GM21447 (cell line): ENCODE measurements at regions not wholly inside any gene's neighbourhood (a gene's known extent, or its start where the extent isn't known, plus 50 kb on each side); places are given as distances from the start of the nearest gene placed in this dataset.

Experiments
- ATAC-seq: cut with Tn5 transposase; IDR thresholded peaks from one replicate; pipeline ENCODE4 v1.9.1; 2021; ENCODE audit not compliant: unreplicated experiment

DNA sequence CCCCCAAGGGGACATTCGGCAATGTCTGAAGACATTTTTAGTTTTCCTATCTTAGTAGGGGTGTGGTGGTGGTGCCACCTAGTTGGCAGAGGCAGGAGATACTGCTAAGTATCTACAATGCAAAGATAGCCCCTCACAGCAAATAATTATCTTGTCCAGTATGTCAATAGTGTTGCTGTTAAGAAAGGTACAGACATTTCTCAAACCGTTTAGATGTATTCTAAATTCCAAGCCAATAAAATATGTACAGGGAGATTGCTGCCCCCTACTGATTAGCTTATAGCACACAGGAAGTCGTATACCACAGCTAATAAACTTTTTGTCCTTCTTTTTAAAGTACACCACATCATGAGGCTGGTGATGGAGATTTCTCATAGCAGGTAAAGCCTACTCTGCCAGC is 260.5 kb downstream of the TMA16 start:
- peak; percentile 58 for ATAC-seq

DNA sequence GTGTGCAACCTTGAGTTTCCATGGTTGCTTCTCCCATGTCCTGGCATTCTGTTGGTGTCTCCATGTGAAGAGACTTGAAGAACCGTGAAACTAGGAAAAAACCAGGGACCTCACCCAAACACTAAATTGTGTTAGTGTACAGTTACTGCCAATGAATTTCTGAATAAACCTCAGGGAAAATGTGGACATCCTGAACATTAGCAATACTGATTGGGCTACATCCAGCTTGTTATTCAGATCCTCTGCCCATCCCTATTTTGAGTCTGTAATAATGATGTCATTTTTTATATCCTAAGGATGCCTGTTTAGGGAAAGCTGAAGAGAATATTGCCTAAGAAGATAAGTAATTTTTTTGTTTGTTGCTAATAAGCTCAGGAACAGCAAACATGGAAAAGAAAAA is 262.7 kb downstream of the TMA16 start:
- no peak for ATAC-seq

DNA sequence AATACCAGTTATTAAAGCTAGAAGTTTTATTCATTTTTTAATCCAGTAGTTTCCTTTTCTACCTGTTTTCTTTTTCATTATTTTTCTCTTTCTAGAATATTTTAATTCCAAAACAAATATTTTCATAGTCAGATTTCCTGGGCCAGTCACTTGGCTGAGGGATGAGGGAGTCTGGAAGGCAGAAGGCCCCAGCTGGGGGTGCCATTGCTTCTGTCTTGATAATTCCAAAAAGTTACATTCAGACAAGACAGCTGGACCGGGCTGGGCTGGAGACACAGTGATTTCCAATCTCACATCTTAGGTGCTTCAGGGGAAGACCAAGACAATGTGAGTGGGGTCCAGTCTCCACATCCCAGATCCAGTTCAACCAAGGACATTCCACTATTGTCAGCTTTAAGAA is 263.5 kb downstream of the TMA16 start:
- no peak for ATAC-seq

DNA sequence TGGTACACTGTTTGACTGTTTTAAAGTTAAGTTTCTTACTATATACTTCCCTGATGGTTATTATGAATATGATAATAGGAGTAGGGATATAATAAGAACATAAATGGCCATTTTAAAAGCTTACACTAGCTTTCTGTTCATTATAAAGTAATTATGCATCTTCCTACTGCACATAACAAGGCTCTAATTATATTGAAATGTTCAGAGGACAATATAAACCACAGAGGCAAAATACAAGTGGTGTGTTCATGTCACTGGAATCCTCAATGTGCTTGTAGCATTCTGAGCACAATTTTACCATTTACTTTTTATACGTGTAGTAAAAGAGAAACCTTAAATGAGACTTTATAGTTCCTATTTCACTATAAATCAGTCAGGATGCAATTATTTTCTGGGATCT is 268.3 kb downstream of the TMA16 start:
- ATAC-seq: no peak

DNA sequence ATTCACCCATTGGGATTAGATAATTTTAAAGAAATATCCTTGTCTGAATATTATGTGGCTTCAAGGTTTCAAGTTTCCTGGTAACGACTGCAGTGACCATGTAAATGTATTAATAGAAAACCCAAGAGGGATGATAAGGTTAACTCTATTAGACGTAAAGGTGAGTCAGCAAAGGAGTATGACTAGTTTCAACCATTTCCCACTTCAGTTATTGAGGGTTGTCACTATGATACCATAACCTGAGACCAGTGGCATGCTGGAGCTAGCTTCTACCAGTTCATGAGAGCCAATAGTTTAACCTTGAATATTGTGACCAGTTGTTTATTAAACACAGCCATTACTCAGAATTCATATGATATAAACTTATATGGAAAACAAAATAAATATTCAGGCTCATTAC is 270.1 kb downstream of the TMA16 start:
- no peak for ATAC-seq

DNA sequence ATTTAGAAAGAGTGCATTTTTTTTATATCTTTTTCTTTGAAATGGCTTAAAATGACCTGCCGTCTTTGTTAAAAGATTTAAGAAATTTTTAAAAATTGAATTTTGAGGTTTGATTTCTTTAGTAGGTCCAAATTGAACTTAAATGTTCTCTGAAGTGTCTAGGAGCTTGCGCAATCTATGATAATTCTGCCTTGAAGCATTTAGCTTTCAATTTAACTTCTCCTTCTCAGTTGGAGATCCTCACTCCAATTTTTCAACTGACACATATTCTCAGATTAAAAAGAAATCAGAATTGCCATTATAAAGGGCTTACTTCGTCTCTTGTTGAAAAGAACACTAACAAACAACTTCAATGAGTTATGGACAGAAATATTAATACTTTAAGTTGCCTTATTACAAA is 273.5 kb downstream of the TMA16 start:
- no peak for ATAC-seq

DNA sequence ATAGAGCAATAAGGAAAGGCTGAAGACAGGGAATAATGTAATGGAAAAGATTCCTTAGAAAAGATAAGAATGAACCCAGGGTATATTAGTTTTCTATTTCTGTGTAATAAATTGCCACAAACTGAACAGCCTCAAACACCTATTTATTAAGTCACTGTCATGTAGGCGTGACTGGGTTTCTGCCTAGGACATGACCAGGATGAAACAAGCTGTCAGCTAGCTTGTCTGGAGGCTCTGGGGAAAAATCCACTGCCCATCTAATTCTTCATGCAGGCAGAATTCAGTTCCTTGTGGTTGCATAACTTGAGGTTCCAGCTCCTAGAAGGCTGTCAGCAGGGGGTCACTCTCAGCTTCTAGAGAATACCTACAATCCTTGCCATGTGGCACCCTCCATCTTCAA is 277.7 kb downstream of the TMA16 start:
- ATAC-seq: no peak

DNA sequence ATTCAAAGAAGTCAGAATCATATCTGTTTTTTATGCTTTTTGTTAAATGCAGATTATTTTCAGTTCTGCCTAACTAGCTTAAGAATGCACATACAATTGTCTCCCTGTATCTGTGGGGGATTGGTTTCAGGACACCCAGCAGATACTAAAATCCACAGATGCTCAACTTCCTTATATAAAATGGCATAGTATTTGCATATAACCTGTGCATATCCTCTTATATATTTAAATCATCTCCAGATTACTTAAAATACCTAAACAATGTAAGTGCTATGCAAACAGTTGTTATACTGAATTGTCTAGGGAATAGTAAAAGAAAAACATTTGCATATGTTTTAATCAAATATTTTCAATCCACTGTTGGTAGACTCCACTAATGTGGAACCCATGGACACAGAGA is 279.4 kb downstream of the TMA16 start:
- ATAC-seq: no peak

DNA sequence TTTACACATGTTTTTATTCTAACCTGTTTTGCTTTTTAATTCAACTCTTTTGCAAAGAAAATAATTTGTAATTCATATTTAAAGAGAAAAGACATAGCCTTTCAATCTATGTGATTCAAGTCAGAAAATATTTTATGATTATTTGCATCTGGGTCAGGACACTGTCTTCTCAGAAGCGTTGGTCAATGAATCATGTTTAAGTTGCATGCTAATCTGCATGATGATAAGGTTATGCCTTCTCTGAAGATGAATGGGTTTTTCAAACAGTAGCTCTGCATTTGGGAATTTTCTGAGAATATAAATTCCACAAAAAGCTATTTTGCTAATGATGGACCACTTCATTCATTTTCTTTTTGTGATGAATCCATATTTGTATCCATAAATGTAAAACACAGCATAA is 282.5 kb downstream of the TMA16 start:
- no peak for ATAC-seq

DNA sequence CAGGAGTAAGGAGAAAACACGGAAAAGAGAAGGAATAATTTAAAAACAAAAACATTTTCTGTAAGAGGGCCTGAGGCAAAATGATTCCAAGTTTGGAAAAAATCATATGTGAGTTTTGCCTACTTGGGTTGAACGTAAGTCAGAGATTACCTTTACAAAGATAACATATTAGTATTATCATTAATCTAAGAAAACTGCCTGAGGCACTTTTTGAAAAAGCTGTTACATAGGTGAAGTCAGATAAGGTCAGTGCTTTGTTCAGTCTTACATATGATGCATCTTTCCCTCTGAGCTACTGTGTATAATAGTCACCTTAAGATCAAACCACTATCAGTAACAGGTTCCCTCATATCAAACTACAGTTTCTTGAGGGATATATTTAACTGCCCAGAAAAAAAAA is 287.2 kb downstream of the TMA16 start:
- no peak for ATAC-seq

DNA sequence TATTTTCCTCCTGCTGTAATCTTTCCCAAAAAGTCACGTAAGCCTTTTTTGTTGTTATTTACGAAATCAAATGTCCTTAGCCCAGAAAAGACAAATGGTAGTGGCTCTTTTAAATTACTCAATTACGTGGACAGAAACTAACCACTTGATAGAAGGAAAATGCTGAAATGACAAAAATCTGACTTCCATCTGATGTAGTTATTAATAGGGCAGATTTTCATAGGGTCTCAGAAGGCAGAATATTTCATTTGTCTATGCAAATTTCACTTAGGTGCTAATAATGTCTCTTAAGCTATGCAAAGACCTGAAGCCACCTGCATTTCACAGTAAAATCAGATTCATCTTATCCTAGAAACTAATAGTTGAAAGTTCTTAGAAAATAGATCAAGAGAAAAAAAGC is 295.7 kb downstream of the TMA16 start:
- ATAC-seq: no peak

DNA sequence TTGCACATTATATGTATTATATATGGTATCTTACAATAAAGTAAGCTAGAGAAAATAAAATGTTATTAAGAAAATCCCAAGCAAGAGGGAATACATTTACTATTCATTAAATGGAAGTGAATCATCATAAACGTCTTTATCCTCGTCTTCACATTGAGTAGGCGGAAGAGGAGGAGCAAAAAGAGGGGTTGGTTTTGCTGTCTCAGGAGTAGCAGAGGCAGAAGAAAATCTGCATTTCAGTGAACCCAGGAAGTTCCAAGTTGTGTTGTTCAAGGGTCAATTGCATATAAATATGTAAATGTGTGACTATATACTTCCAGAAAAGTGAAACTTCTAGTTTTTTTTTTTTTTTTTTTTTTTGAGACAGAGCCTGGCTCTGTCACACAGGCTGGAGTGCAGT is 301.4 kb downstream of the TMA16 start:
- ATAC-seq: no peak

DNA sequence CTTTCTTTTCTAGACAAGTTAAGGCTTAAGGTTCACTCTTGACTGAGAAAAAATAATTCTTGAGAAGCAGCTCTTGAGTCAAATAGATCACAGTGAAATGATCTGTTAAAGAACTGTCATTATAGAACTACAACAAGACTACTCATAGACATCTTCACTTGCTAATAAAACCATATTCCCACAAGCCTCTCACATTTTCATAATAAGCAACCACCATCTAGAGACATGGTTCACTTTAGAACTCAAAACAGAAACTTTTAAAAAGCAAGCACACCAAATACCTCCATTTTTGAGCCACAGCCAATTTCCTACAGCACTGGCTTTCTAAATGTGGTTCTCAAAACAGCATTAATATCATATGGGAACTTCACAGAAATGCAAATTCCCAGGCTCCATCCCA is 309.5 kb downstream of the TMA16 start:
- no peak for ATAC-seq

DNA sequence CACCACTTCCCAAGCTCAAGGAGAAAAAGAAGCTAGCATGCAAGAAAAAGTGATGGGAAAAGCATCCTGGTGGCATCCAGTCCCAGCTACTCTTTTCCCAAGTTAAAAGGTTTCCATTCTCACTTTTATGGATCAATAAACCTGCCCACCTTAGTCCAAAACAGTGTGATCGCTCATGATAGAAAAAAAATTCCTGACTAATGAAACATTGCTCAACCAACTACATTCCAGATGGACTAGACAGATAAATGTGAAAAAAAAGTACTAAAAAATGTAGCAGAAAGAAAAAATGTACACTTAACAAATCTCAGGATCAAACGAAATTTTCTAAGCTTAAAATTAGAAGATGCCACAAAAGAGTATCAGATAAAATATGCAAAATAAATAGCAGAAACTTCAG is 312.2 kb downstream of the TMA16 start:
- no peak for ATAC-seq

DNA sequence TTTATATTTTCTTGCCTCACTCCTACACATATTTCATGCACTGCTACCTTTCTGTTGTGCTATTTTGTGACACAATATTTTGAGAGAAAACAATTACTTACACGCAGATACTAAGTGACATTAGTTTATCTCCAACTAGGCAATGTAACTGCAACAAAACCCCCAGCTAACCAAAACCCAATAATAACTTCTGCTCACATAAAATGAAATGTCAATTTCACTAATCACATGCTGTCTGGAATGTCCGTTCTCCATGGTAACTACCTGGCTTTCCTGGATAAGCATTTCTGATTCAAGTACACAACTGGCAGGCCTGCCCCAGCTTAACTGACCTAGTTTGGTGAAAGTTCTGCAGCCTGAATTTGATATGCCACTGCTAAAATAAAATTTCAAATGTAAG is 313.5 kb downstream of the TMA16 start:
- ATAC-seq: no peak

DNA sequence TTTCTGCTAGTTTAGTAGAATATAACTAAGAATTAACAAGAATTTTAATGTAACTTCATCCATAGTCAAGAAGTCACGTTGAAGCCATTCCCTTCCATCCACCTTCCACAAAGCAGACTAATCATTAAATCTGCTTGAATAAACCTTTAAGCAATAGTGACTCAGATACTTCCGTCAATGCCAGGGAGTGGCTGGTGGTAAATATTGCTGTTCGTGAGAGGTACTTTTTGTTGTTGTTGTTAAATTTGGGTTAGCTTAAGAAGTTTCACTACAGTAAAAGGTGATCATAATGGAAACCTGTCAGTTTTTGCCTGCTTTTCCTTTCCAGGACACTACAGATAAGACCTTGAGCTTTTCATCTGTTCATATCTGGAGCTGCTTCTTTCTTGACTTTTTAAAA is 316.3 kb downstream of the TMA16 start:
- peak; percentile 66 for ATAC-seq

DNA sequence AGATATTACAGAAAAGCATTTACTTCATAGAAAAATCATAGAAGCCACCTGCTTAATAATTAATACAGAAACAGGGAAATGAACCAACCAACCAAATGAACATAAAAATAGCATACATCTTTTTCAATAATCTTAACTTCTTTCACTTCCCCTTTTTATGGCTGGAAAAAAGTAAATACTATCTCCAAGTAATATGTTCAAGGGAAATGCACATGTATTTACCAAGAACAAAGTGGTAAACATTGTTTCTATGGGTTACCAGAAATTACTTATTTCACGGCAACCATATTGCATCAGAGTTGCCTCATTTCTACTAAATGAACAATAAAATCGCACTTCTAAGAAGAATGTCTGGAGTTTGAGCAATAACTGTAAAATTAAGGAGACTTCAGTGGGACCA is 321.3 kb downstream of the TMA16 start:
- ATAC-seq: peak; percentile 80

DNA sequence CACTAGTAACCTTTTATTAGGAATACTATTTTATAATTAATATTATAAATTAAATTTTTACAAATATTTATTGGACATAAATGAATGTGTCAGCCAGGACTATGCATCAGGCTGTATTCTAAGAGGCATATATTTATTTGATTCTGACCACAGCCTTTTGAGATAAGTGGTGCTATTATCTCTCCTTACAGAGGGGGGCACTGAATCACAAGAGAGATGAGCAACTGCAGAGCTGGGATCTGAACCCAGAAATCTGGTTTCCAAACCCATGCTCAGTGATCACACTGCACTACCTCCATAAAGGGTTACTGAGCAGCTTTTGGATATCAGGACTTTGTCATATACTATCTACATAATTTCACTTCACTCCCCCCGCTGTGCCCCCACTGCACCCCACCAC is 322.0 kb downstream of the TMA16 start:
- no peak for ATAC-seq

DNA sequence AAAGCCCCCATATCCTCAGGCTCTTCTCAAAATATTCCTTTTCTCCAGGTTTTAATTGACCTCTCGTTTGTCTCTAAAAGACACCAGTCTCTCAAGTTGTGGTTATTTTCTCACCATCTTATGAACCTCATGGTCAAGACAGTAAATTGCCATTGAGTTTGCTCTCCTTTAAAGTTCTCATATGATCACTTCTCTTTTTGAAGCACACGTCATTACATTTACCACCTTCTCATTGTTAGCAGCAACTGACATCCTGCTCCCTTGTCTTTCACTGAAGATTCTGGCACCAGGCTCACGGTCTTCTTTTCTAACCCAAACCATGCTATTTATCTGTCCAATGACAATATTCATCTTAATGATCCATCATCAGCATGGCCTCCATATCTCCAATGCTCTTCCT is 324.2 kb downstream of the TMA16 start:
- ATAC-seq: no peak

DNA sequence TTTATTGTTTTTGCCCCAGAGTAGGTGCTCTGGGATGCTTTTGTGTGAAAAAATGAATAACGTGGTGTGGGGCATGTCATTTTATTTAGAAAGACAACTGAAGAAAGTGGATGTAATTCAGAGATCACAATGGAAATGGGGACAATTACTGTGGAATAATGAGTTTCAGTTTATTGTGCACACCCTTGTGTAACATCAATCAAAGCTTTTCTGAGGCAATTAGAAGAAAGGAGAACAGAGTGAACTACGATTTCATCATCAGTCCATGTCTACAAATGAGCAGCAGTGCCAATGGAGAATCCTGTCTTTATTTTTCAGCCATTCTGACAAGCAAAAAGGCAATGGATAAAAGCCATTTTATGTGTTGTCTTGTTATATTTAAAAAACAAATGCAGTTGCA is 339.2 kb downstream of the TMA16 start:
- ATAC-seq: no peak

DNA sequence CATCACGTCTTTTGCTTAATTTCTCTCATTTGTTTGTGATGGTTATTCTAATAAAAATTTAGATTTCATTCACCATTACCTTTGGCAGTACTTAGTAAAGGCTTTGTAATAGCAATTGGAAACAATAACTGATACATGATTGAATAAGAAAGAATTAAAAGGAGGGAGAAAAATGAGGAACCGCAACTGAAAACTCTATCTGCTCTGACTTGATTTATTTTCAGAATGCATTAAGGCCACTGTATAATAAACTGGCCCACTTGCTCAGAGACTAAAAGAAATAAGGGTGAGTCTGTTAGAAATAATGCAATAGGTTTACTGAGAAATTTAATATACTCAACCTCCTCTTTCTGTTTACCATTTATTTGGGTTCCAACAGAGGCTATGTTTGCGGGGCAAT is 351.5 kb downstream of the TMA16 start:
- no peak for ATAC-seq

DNA sequence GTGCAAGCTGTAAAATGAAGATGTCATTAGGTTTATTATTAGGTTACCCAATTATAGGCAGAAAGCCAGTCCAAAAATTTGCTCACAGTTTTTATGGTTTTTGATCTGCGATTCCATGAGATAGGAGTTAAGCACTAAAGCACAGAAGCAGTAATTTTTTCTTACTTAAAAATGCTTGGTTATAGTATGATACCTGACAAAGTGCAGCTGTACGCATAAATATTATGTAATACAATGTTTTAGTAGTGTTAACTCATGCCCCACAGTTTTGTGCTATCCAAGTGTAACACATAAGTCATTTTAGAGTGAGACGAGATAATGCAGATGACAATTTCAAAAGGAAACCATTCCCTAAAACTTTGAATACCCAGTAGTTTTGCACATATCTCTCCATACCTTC is 357.8 kb downstream of the TMA16 start:
- no peak for ATAC-seq

DNA sequence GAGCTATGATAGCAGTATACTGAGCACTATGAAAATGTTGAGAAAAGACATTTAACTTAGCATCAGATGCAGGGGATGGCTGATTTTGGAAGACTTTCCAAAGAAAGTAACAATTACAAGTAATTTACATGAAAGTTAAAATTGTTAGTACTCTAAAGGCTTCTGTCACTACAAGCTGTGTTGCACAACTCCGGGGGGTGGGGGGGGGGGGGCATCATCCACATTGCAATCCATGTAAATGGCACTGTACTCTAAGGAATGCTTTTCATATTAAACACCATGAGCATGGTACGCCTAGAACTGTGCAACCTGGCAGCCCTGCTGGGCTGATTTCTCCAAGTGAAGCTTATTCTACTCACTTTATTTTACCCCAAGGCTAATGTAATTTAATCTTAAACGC is 363.4 kb downstream of the TMA16 start:
- no peak for ATAC-seq

DNA sequence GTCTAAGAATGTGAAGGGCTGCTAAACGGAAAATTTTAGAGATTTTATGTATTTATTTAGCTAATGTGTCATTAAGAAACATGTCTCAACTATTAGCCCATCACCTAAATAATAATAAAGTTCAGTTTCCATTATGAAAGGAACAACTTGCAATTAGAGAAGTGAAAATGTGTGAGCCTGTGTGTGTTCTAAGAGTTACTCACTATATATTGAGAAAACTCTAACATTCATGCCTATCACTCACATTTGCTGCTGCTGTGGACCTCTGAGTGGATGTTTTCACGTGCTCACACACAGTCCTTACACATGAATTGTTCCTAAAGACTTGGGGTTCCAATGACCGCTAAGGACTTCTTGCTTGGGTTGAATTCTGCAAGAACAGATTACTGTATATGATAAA is 364.0 kb downstream of the TMA16 start:
- no peak for ATAC-seq
